Sigmoid colon (tissue), 6 donors: ENCODE measurements at regions not wholly inside any gene's neighbourhood (a gene's known extent, or its start where the extent isn't known, plus 50 kb on each side); places are given as distances from the start of the nearest gene placed in this dataset.

Source experiments
- DNase-seq: peaks from one replicate; pipeline ENCODE4 v3.0.0-alpha.2; 2019
- H3K27ac ChIP-seq, 4 donors: fragments of 200-600 bp; sonication (generic); one replicate each; pipeline ENCODE4 v1.5.1; 2016 to 2019; ENCODE audit warnings: mild to moderate bottlenecking in 1 of 4
- H3K27me3 ChIP-seq, 3 donors: fragments of 200-600 bp; sonication (generic); one replicate each; pipeline ENCODE4 v1.5.1; 2019; ENCODE audit warnings: mild to moderate bottlenecking in 1 of 3
- H3K36me3 ChIP-seq, 4 donors: fragments of 200-600 bp; sonication (generic); one replicate each; pipeline ENCODE4 v1.5.1; 2016 to 2019
- H3K4me1 ChIP-seq, 4 donors: fragments of 200-600 bp; sonication (generic); one replicate each; pipeline ENCODE4 v1.5.1; 2017 to 2019
- H3K4me3 ChIP-seq, 4 donors: fragments of 200-600 bp; sonication (generic); one replicate each; pipeline ENCODE4 v1.5.1; 2017 to 2019; ENCODE audit warnings: mild to moderate bottlenecking in 2 of 4, moderate library complexity in 1 of 4
- H3K9me3 ChIP-seq, 4 donors: fragments of 200-600 bp in 3 of 4; sonication (generic) in 3 of 4; one replicate each; pipeline versions ENCODE4 v1.5.1 to v1.6.1; 2013 to 2019
- CTCF ChIP-seq, 4 experiments: fragments of 450-650 bp in 3 of 4; fragments of 200-600 bp in 1 of 4; IDR thresholded peaks; one replicate each; pipeline ENCODE4 v1.5.1; 2016 to 2019; ENCODE audit warnings: antibody characterized with exemption in 4 of 4, mild to moderate bottlenecking in 3 of 4, moderate library complexity in 2 of 4
- EP300 ChIP-seq, 4 donors: sonication (generic); formaldehyde crosslinking; IDR thresholded peaks; one replicate each; pipeline ENCODE4 v1.6.1; 2017; ENCODE audit warnings: antibody characterized with exemption in 4 of 4
- POLR2A ChIP-seq, 2 donors: fragments of 450-650 bp; IDR thresholded peaks; one replicate each; pipeline ENCODE4 v1.6.1; 2016; ENCODE audit warnings: antibody characterized with exemption in 2 of 2, mild to moderate bottlenecking in 2 of 2, moderate library complexity in 2 of 2
- POLR2AphosphoS5 ChIP-seq, 4 donors: sonication (generic); formaldehyde crosslinking; IDR thresholded peaks; one replicate each; pipeline ENCODE4 v1.6.1; 2017; ENCODE audit warnings: antibody characterized with exemption in 4 of 4
- WGBS, 2 donors: extraction: QIAGEN DNeasy Blood & Tissue Kit; methylation state at CpG; one replicate each; pipeline ENCODE4 v1.1.7; 2013; 5-methylcytosine and 5-hydroxymethylcytosine counted together
- intact Hi-C: fragments of 100-400 bp; cut with DNase I; formaldehyde crosslinking; loops from one replicate; pipeline ENCODE4 v1.15.1; 2023
- donor health status: healthy with polysubstance abuse.
- donor health status: healthy.

GRCh38 chr2:150271952-150272802, 215.3 kb downstream of the RND3 start:
- no peak for TF ChIP-seq EP300 (IDR thresholded peaks at IDR 0.05)
- intact Hi-C loops = no loop called here
- Histone ChIP-seq H3K4me1 (peaks cover 0 to 36% (median 11%) of the 10 kb centered on the region in 4 donors), H3K27me3 (no peaks in the 10 kb centered on the region), H3K36me3 (no peaks in the 10 kb centered on the region), H3K4me3 (no peak overlapping the region), H3K27ac (peak overlapping the region in 2 of 4 donors; percentile 12 to 34), H3K9me3 (peaks cover 0 to 4% (median under 1%) of the 10 kb centered on the region in 4 donors)
- no peak for DNase-seq

GRCh38 chr2:150267651-150268415, 219.6 kb downstream of the RND3 start:
- no peaks in the 10 kb centered on the region for H3K36me3 ChIP-seq
- no peaks in the 10 kb centered on the region for H3K27me3 ChIP-seq
- no peak overlapping the region for H3K4me3 ChIP-seq
- 80 to 94% methylated on average over 3 of the region's 3 CpGs for WGBS, 2 donors
- no peaks in the 10 kb centered on the region for H3K9me3 ChIP-seq
- TF ChIP-seq POLR2AphosphoS5 (IDR thresholded peaks at IDR 0.05) (no peak), EP300 (IDR thresholded peaks at IDR 0.05) (no peak), POLR2A (IDR thresholded peaks at IDR 0.05) (no peak), CTCF (IDR thresholded peaks at IDR 0.05) (no peak)
- DNase-seq = no peak
- intact Hi-C loops = no loop called here
- no peak overlapping the region for H3K27ac ChIP-seq
- peaks cover 0 to 36% (median 11%) of the 10 kb centered on the region in 4 donors for H3K4me1 ChIP-seq

DNA sequence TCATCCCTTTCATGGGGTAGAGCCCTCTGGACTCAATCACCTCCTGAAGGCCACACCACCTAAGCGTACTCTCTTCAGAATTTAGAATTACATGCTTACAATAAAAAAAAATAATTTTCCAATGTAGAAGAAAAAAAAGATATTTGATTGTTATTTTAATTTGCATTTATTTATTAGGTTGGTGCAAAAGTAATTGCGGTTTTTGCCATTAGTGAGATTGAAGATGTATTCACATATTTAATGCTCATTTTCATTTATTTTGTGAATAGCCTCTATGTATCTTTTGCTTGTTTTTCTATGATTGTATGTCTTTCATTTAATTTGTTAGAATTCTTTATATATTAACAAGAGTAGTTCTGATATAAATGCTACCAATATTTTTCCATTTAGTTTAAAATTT, 220.5 kb downstream of the RND3 start:
- no peak for TF ChIP-seq POLR2AphosphoS5 (IDR thresholded peaks at IDR 0.05)
- TF ChIP-seq POLR2A (IDR thresholded peaks at IDR 0.05) = no peak
- TF ChIP-seq EP300 (IDR thresholded peaks at IDR 0.05) = no peak
- no peak for TF ChIP-seq CTCF (IDR thresholded peaks at IDR 0.05)
- no peaks in the 10 kb centered on the region for H3K36me3 ChIP-seq
- 96 to 99% methylated on average over 2 of the region's 2 CpGs for WGBS, 2 donors
- H3K27me3 ChIP-seq = no peaks in the 10 kb centered on the region
- no peaks in the 10 kb centered on the region for H3K9me3 ChIP-seq
- no peak overlapping the region for H3K4me3 ChIP-seq
- H3K4me1 ChIP-seq = peaks cover 0 to 28% (median 3%) of the 10 kb centered on the region in 4 donors
- DNase-seq = no peak
- intact Hi-C loops = no loop called here
- H3K27ac ChIP-seq = no peak overlapping the region

- no peak for TF ChIP-seq POLR2AphosphoS5 (IDR thresholded peaks at IDR 0.05)
- TF ChIP-seq CTCF (IDR thresholded peaks at IDR 0.05) = no peak
- TF ChIP-seq POLR2A (IDR thresholded peaks at IDR 0.05) = no peak
- no peak for TF ChIP-seq EP300 (IDR thresholded peaks at IDR 0.05)
- 85 to 86% methylated on average over 2 of the region's 2 CpGs for WGBS, 2 donors
Observed at GRCh38 chr2:150264442-150264841, 223.0 kb downstream of the RND3 start.

GRCh38 chr2:150261691-150262090, 225.8 kb downstream of the RND3 start:
- no peak overlapping the region for H3K4me3 ChIP-seq
- intact Hi-C loops = no loop called here
- 47 to 74% methylated on average over 2 of the region's 2 CpGs for WGBS, 2 donors
- TF ChIP-seq EP300 (IDR thresholded peaks at IDR 0.05) (no peak), POLR2A (IDR thresholded peaks at IDR 0.05) (no peak), POLR2AphosphoS5 (IDR thresholded peaks at IDR 0.05) (no peak), CTCF (IDR thresholded peaks at IDR 0.05) (no peak)
- H3K36me3 ChIP-seq = no peaks in the 10 kb centered on the region
- no peaks in the 10 kb centered on the region for H3K9me3 ChIP-seq
- no peak for DNase-seq
- no peaks in the 10 kb centered on the region for H3K27me3 ChIP-seq
- no peaks in the 10 kb centered on the region for H3K4me1 ChIP-seq
- no peak overlapping the region for H3K27ac ChIP-seq

More at GRCh38 chr2:150264442-150264841, 223.0 kb downstream of the RND3 start:
- H3K9me3 ChIP-seq = no peaks in the 10 kb centered on the region
- peaks cover 0 to 3% (median 0%) of the 10 kb centered on the region in 4 donors for H3K4me1 ChIP-seq
- no peak for DNase-seq
- no peak overlapping the region for H3K4me3 ChIP-seq
- no peaks in the 10 kb centered on the region for H3K27me3 ChIP-seq
- intact Hi-C loops = no loop called here
- no peaks in the 10 kb centered on the region for H3K36me3 ChIP-seq
- H3K27ac ChIP-seq = no peak overlapping the region
